Activated CD4-positive, alpha-beta T cell treated with anti-CD3 and anti-CD28 coated beads, Interleukin-2, Interleukin-4, amounts not matched to agents 100 ng/mL and 50 ng/mL, durations not matched to agents 16 hours and 8 hours (primary cell): ENCODE measurements at regions not wholly inside any gene's neighbourhood (a gene's known extent, or its start where the extent isn't known, plus 50 kb on each side); places are given as distances from the start of the nearest gene placed in this dataset.

Source experiments
- DNase-seq: peaks from one replicate; pipeline ENCODE4 v3.0.0-alpha.2; 2020; ENCODE audit warnings: low spot score

DNA sequence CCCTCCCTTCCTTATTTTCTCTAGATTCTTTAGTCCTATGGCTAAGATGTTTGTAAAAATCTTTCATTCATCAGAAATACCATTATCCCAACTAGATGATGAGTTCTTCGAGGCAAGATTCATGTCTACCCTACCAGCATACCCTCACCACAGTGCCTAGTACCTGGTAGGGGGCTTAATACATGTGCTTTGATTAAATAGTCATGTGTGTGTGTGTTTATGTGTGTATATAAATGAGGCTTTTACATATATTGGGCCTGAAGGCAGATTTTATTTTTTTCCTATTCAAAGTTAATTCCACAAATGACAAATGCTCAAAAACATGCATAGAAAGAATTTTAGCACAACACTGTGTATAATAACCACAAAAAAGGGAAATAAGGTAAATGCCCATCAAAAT lies 193.0 kb upstream of the IRX3 start:
- no peak for DNase-seq

DNA sequence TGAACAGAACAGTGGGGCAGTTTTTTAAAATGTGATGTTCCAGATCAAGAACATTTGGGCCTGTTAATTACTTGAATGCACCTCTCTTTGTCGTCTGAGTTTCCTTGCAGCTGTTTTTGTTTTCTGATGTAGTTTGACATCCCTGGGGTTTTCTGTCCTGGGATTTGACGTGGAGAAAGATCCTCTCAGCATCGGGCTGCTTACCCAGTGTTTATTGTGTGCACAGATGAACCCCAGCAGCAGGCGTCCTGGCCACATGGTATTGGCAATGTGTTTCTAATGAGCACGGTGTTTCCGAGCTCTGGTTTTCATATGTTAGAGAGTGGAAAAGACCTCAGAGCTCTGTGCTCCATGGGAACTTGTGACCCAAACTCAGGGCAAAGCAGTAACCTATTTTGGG lies 191.1 kb upstream of the IRX3 start:
- DNase-seq, result no peak

DNA sequence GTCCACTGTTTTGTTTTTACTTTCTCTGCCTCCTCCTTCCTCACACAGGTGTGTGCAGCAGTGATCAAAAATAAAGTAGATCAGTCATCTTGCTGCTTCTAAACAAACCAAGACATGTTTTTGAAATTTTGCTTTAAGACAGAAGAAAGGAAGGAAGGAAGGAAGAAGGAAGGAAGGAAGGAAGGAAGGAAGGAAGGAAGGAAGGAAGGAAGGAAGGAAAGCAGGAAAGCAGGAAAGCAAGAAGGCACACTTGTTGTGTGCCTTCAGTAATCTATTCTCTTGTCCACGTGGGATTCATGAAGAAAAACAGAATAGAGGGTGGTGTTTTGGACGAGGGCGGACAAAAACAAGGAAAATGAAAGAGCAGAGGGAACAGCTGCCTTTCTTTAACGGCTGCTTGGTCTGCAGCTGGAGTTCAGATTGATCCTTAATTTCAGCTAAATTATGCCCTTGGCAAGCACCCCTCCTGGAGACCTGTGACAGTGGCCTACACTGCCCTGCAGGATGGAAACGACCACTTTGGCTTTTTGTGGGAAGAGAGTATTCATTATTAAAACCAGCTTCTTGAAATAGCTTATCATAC lies 188.5 kb upstream of the IRX3 start:
- DNase-seq, result no peak

DNA sequence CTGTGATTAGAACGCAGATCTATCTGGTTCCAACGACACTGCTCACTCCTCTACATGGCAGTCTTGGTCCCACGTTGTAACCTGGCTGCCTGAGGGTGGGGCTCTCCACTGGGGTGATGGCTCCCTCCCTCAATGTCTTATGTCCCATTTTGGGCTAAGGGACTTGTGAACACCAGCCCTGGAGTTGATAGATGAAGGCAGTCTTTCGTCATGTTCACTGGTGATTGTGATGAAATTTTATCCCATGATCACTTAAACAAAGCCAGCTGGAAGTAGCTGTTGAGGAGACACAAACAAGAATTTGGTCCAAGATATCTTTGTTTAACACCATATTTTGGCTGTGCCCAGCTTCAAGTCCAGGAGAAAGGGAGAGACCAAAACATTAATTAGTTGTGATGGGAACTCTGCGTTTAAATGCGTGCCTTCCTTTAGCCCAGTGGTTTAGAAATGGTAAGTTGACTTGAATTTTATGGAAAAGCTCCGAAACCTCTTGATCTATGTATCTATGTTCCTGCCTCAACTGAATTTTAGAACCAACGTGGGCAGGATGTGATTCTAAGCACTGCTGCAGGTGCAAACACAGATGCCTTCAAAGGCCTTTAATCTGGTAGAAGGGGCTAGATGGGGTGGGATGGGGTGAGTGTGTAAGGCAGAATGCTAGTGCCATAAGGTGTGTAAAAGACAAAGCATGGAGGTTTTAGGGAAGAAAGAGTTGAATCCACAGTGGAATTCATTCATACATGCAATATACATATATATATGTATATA lies 186.8 kb upstream of the IRX3 start:
- DNase-seq, result no peak

DNA sequence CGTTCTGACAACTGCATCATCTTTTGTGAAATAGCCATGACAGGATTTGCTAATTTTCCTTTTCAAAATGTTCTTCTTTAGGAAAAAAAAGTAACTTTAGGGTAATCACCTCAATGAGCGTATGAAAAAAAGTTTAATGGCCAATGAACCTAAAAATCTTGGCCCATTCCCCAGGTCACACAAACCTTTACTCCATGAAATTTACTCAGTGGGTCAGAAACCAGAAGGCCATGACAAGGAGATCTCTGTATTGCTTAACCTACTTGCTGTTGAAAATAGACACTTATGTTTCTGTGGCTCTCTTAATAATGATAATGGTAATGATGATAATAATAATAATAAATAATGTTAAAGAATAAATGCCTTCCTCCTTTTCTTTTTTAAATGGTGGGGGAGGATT lies 180.8 kb upstream of the IRX3 start:
- no peak for DNase-seq

DNA sequence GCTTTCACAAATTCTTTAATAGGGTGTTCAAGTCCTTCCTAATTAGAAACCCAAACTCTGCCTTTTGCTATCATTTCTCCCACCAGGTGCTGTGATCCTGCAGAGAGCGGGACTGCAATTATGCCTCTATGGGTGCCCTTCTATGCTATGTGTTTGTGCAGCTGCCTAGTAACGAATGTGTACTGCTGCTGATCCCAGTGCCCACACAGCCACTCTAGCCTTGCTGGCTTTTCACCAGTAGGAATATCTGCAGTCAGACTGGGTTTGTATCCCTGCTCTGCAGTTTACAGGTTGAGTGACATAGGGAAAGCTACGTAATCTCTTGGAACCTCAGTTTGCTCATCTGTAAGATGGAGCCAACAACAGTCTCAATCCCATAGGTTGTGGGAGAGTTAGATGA lies 179.6 kb upstream of the IRX3 start:
- DNase-seq, result no peak

DNA sequence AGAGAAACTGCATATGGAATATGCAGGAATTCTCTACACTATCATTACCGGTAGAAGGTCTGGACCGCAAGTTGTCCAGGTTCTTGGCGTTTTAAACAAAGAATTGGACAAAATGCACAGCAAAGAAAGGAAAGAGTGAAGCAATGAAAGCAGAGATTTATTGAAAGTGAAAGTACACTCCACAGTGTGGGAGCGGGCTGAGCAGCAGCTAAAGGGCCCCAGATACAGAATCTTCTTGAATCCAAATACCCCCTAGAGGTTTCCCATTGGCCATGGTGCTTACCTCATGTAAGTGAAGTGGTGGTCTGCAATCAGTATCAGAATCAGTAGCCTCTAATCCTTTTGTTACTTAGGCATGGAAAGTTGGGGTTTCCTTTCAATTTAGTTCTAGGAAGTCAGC lies 178.5 kb upstream of the IRX3 start:
- no peak for DNase-seq

DNA sequence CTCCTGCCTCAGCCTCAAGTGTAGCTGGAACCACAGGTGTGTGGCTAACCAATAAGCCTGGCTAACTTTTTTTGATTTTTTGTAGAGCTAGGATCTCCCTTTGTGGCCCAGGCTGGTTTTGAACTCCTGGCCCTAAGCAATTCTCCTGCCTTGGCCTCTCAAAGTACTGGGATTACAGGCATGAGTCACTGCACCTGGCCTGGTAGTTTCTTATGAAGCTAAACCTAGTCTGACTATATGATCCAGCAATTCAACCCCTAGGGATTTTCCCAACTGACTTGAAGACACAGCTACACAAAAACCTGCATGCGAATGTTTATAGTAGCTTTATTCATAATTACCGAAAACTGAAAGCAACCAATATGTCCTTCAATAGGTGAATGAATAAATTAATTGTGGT lies 176.2 kb upstream of the IRX3 start:
- DNase-seq, result no peak

DNA sequence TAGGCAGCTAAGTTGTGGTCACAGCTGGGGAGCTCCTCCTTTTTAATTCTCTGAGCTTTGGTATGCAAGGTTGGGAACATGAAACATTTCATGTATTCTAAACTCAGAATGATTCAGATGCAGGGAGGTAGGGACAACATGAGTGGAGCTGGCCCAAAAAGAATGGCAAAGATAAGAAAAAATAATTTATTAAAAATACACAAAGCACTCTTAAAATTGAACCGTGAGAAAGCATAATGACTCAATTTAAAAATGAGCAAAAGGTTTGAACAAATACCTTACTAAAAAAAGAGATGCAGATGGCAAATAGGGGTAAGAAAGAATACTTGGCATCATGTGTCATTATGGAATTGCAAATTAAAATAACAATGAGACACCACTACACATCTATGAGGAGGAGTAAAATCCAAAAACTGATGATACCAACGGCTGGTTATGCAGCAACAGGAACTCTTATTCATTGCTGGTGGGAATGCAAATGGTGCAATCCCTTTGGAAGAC lies 175.6 kb upstream of the IRX3 start:
- no peak for DNase-seq

DNA sequence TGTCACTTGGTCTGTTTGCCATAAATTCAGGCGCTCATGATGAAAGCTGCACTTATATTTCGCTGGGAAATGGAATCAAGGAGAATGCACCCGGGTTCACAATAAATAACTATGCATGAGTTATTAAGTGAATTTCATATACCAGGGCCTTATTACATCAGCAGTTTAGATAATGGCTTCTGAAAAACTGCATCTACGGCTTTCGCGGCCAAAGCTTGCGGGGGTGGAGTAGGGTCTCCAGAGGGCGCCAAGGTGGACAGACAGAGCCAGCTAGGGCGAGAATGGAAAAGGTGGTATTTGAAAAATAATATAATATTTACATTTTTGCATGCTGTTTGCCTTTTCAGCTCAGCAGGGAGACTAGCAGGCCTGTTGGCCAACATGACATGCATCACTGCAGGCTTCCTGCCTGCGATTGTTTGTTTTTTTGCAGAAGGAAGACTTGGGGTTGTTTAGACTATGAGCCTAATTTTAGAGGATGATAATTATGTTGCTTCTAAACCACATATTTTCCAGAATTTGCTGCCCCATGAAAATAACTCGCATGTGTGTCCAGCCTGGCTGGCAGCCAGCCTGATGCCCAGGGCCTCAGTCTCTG lies 173.8 kb upstream of the IRX3 start:
- DNase-seq, result no peak

DNA sequence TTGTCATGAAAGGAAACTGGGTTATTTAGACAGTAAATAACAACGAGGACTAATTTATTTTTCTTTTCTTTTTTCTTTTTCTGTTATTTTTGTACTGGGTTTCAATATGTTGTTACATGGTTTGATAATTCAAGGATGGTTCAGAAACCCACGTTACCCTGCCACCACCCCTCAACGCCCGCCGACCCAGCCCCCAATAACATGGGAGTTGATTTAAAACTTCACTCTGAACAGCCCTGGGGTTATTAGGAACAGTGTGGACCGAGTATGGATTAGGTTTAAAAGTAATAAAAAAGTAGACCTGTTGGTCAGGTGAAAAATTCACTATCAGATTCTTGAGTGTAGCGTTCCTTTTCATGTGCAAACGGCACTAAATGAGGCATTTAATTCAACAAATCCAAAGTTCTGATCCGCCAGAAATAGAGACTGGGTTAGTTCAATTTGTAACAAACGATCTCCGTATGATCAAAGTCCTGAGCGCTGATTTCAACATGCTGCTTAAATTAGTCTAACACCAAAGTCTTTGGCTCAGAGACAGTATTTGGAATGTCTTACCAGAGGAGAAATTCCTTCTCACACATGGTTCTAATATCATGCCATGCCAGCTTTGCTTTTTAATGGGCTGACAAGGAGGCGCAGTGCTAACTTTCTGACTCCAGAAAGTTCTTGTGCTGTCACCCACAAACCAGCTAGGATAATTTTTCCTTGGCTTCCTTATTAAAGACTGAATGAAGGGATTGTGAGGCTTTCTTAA lies 173.1 kb upstream of the IRX3 start:
- DNase-seq, result no peak

DNA sequence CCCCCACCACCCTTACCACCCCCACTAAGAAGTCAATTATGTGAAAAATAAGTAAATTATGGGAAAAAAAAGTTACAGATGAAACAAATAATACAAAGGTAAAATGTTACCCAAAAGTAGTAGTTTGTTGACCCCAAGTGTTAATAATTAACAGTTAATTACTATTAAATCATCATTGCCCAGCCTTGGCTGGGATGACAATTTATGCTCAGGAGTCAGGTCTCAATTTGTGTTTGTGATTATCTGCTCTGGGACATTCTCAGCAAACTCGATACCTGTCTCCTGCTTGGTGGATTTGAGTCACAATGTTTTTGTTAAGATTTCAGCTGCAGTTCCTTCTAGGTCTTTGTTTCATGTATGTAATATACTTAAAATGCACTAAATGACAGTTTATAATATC lies 172.3 kb upstream of the IRX3 start:
- DNase-seq, result no peak

DNA sequence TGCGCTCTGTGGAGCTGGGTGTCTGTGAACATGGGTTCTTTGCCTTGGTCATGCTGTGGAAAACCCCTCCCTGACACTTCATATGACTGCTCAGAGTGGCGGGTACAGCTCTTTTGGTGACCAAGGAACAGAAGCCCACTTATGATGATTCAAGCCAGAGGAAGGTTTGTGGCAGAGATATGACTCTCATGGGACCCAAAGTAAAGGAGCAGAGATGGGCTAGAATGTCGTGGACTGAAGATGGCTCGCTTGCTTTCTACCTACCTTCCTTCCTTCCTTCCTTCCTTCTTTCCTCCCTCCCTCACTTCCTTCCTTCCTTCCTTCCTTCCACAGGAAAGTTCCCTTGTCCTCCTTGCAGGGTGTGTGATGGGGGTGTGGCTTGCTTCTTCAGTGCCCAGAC lies 169.7 kb upstream of the IRX3 start:
- DNase-seq, result no peak

DNA sequence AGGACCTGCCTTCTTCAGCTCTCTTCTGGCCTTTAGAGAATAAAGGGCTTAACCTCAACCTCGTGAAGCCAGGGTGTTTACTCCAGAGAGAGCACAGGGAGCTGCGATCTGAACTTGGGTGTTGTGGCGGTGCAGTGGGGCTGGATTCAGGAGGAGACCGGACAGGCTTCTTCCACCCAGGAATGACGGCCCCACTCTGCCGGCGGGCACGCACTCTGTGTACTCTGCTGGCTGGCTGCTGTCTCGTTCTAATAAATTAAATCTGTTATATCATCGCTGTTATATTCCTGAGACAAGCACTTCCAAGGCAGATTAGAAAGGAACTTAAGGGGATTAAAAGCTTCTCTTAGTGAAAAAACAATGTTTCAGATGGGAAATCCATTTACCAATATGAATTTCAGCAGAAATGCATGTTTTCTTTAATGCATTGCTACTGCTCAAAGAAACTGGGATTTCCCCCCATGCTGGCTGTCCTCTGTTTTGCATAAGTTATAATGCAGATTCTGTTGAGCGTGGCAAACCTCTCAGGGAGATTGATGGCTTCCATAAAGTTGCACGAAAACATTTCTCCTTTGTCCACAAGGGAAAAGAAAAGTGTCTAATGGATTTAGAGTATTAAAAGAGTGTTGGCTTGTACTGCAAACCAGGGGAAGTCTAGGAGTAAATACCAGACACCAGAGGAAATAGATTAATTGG lies 168.6 kb upstream of the IRX3 start:
- DNase-seq, result no peak

DNA sequence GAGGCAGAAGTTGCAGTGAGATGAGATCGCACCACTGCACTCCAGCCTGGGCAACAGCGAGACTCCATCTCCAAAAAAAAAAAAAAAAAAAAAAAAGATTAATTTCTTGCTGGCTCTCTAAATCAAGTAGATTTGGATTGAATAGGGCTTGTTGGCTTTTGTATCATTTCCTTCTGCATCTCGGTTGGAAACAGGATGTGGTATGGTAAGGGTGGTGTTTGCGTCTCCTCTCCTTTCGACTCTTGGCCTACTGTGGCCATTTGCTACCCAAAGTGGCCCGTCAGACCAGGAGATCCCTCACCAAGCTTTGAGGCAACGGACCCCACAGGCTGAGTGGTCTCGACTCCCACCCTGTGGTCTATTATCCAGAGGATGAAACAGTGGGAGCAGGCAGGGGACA lies 168.0 kb upstream of the IRX3 start:
- DNase-seq, result no peak

DNA sequence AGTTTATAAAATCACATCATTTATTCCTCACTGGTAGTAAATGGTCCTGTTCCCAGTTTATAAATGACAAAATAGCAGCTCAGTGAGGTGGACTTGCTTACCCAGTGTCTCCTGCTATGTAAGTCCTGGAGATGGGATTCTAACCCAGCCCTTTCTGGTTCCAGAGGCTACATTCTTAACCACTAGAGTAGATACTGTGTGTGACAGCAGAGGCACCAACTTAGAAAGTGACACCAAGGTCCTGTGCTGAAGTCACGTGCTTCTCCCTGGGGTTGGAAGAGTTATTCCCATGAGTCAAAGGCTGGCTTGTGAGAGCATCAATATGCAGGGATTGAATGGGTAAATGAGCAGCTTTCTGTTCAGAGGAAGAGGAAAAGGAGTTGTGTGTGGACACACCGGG lies 167.3 kb upstream of the IRX3 start:
- no peak for DNase-seq

DNA sequence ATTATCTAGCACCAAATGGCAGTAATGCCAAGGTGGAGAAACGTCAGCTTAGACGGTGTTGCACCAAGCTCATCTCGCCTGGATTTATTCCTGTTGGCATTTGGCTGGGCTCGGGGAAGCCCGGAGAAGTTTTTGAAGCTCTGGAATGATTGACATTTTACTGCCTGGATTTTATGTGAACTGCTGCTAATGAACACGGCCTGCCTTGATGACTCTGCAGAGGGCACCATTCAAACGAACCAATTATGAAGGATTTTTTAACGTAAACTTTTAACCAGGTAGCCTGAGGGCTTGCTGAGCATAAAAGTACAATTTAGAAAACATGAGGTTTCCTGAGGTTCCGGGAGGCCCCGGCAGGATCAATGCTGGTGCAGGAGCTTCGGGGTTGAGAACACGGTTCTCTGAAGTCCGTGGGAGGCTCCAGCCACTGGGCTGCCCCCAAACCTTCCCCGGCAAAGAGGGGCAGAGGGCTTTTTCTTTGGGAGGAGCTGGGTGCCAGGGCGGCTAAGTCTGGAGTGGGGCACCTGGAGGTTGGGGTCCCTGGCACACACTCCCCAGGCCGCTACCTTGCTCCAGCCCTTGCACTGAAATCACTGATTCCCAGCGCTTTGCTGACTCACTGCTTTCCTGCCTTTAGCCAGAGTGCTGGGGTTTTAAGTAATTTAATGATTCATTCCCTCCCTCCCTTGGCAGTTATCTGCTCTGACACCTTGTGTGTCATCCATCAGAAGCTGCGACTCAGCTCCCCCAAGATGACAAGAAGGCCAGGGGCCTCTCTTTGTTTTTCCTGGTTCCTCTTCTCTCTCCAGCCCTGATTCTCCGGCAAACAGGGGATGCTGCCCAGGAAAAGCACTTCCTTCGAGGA lies 161.2 kb upstream of the IRX3 start:
- DNase-seq, result peak; percentile 15

DNA sequence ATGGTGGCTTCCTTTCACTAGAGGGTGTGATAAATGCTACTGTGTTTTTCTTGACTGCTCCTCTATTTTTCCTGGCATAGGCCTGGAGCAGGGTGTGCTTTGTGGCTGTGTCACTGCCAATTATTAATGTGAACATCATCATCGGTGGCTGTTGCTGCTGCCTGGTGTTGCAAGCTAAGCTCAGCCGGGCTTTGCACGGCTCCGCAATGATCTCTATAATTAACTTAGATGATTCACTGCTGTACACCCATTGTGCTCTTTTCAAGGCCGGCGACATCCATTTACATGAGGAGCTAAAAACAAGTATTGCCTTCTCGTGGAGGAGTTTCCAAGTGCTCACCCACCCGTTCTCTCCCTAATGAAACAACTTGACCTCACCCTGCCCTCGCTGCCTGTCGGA lies 160.1 kb upstream of the IRX3 start:
- DNase-seq, result no peak

DNA sequence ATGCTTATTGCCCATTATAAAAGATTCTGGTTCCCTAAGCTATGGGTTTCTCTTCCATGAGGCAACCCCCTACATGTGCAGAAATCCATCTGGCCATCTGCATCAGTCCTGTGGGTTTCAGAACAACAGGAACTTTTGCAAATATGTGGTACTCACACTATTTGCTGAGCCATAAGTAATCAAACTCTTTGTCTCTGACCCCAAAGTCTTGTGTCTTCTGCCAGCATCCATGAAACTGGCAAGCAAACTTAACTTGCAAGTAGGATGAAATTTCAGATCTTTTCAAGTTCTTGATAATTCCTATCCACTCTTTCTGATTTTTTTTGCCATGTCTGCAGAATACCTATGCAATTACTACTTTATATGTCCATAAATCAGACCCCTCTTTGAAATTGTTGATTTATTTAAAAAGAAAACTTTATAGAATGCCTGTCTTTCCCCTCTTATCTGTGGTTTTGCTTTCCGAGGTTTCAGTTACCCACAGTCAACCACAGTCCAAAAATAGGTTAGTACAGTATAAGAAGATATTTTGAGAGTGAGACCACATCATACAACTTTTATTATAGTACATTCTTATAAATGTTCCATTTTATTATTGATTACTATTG lies 158.4 kb upstream of the IRX3 start:
- no peak for DNase-seq

DNA sequence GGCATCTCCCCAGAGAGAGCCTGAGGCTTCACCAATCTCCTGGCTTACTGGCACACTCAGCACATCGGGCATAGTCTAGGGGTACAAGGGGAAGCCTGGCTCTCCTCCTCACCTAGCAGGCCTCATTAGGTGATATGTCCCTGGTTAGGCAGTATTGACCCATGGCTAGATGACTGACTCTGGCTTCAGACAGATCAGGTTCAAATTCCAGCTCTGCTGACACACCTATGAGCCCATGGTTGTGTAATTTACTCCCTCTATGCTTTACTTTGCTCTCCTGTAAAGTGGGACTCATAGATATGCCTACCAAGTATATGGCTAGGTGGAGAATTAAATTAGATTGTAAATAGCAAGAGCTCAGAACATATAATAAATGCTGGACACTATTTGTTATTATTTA lies 157.3 kb upstream of the IRX3 start:
- no peak for DNase-seq

DNA sequence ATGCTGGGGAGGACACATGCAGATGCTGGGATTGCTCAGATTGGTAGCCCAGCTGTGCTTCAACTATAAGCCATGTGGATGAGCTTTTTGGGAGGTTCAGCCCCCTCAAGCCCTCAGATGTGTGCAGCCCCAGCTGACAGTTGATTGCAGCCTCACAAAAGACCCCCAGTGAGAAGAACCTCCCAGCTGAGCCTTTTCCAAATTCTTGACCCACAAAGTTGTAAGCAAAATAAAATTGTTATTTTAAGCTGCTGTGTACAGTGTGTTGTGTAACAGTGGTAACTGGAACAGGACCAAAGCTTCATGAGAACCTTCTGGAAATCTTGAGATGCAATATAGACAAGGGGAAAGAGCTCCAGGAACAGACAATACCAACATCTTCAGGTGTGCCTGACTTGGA lies 156.8 kb upstream of the IRX3 start:
- no peak for DNase-seq
